Tibial artery (tissue), 4 donors: ENCODE measurements at regions not wholly inside any gene's neighbourhood (a gene's known extent, or its start where the extent isn't known, plus 50 kb on each side); places are given as distances from the start of the nearest gene placed in this dataset.

Experiments used
- DNase-seq, 2 donors: peaks; one replicate each; pipeline ENCODE4 v3.0.0-alpha.2; 2019
- H3K27ac ChIP-seq, 2 donors: fragments of 200-600 bp; sonication (generic) in 1 of 2; 1 replicate in 1 of 2; 2 replicates in 1 of 2; pipeline ENCODE4 v1.5.1; 2018 to 2019; ENCODE audit warnings: mild to moderate bottlenecking in 1 of 2
- H3K27me3 ChIP-seq, 2 donors: fragments of 200-600 bp; sonication (generic) in 1 of 2; one replicate each; pipeline versions ENCODE4 v1.5.1 to v1.6.0; 2016 to 2019
- H3K36me3 ChIP-seq, 3 donors: fragments of 200-600 bp; sonication (generic) in 2 of 3; one replicate each; pipeline ENCODE4 v1.5.1; 2016 to 2019; ENCODE audit warnings: mild to moderate bottlenecking in 2 of 3
- H3K4me1 ChIP-seq, 4 donors: fragments of 200-600 bp; sonication (generic) in 2 of 4; 1 replicate in 3 of 4; 2 replicates in 1 of 4; pipeline ENCODE4 v1.5.1; 2016 to 2019
- H3K4me3 ChIP-seq, 2 donors: fragments of 200-600 bp; sonication (generic) in 1 of 2; 1 replicate in 1 of 2; 2 replicates in 1 of 2; pipeline ENCODE4 v1.5.1; 2018 to 2019; ENCODE audit warnings: mild to moderate bottlenecking in 2 of 2
- H3K9me3 ChIP-seq, 3 donors: fragments of 200-600 bp; sonication (generic) in 1 of 3; one replicate each; pipeline ENCODE4 v1.5.1; 2016 to 2019
- CTCF ChIP-seq, 2 experiments: fragments of 200-600 bp in 1 of 2; fragments of 450-650 bp in 1 of 2; IDR thresholded peaks; one replicate each; pipeline ENCODE4 v1.5.1; 2017 to 2019; ENCODE audit warnings: antibody characterized with exemption in 2 of 2, mild to moderate bottlenecking in 1 of 2, moderate library complexity in 1 of 2
- intact Hi-C: fragments of 100-400 bp; cut with DNase I; formaldehyde crosslinking; loops from one replicate; pipeline ENCODE4 v1.15.0; 2023; ENCODE audit warnings: low total_unique reads

DNA sequence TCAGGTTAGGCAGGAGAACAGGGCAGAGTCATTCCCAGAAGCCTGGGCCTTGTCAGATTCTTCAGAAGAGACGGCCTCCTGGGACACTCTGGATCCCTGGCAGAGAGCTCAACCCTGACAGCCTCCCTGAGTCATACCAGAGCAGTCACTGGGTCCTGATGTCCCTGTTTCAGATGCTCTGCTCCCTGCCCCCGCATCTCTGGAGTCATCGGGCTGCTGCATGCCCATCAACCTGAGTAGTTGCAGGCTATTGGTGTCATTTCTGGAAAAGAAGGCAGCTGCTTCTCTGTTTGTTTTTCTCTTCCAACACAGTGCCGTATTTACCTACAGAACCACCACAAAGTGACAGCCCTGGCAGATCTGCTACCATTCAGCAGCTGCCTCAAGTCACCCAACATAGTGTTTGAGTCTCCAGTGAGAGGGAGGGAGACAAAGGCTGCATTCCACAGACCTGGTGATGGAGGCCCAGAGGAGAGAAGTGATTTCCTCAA is 145.1 kb downstream of the B3GNT2 start:
- no peaks in the 10 kb centered on the region for H3K27me3 ChIP-seq
- no peaks in the 10 kb centered on the region for H3K9me3 ChIP-seq
- no peaks in the 10 kb centered on the region for H3K4me1 ChIP-seq
- no peaks in the 10 kb centered on the region for H3K36me3 ChIP-seq
- intact Hi-C loops, result no loop called here
- DNase-seq, result no peak
- H3K4me3 ChIP-seq, result no peak overlapping the region
- H3K27ac ChIP-seq, result no peak overlapping the region
- no peak for TF ChIP-seq CTCF (IDR thresholded peaks at IDR 0.05)

DNA sequence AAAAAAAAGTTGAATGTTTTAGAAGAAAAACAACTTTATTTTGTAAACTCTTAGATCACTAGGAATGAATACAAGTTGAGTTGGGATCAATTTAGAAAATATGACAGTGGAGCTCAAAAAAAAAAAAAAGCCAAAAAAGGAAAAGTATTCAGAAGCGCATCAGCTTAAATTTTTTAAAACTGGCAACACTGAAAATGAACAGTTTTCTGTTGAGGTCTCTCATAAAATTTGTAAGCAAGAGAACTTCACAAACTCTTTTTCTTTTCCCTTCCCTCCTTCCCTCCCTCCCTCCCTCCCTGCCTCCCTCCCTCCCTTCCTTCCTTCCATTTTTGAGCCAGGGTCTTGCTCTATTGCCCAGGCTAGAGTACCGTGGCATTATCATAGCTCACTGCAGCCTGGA is 143.9 kb downstream of the B3GNT2 start:
- H3K4me3 ChIP-seq, result no peak overlapping the region
- H3K27me3 ChIP-seq, result no peaks in the 10 kb centered on the region
- no peak for TF ChIP-seq CTCF (IDR thresholded peaks at IDR 0.05)
- H3K36me3 ChIP-seq, result no peaks in the 10 kb centered on the region
- no peaks in the 10 kb centered on the region for H3K9me3 ChIP-seq
- H3K4me1 ChIP-seq, result no peaks in the 10 kb centered on the region
- no peak for DNase-seq
- H3K27ac ChIP-seq, result no peak overlapping the region
- intact Hi-C loops, result no loop called here

- Histone ChIP-seq H3K4me3 (no peak overlapping the region), H3K36me3 (no peaks in the 10 kb centered on the region), H3K4me1 (no peaks in the 10 kb centered on the region), H3K9me3 (no peaks in the 10 kb centered on the region), H3K27me3 (no peaks in the 10 kb centered on the region), H3K27ac (no peak overlapping the region)
- intact Hi-C loops, result no loop called here
- no peak for TF ChIP-seq CTCF (IDR thresholded peaks at IDR 0.05)
- DNase-seq, result no peak
Measured at GRCh38 chr2:62339413-62339812, 143.5 kb downstream of the B3GNT2 start.

- H3K4me3 ChIP-seq, result no peak overlapping the region
- H3K4me1 ChIP-seq, result no peaks in the 10 kb centered on the region
- no peaks in the 10 kb centered on the region for H3K36me3 ChIP-seq
- H3K9me3 ChIP-seq, result no peaks in the 10 kb centered on the region
- H3K27ac ChIP-seq, result no peak overlapping the region
- TF ChIP-seq CTCF (IDR thresholded peaks at IDR 0.05), result no peak
- H3K27me3 ChIP-seq, result no peaks in the 10 kb centered on the region
- DNase-seq, result no peak
- intact Hi-C loops, result no loop called here
Measured at GRCh38 chr2:62338111-62338510, 142.2 kb downstream of the B3GNT2 start.

GRCh38 chr2:62337403-62337802 is 141.5 kb downstream of the B3GNT2 start:
- no peak overlapping the region for H3K27ac ChIP-seq
- H3K9me3 ChIP-seq, result no peaks in the 10 kb centered on the region
- no peaks in the 10 kb centered on the region for H3K27me3 ChIP-seq
- no peak for TF ChIP-seq CTCF (IDR thresholded peaks at IDR 0.05)
- H3K4me3 ChIP-seq, result no peak overlapping the region
- H3K36me3 ChIP-seq, result no peaks in the 10 kb centered on the region
- intact Hi-C loops, result no loop called here
- H3K4me1 ChIP-seq, result no peaks in the 10 kb centered on the region
- DNase-seq, result no peak

GRCh38 chr2:62335612-62336011 is 139.7 kb downstream of the B3GNT2 start:
- Histone ChIP-seq H3K36me3 (no peaks in the 10 kb centered on the region), H3K9me3 (no peaks in the 10 kb centered on the region), H3K27me3 (no peaks in the 10 kb centered on the region), H3K4me1 (no peaks in the 10 kb centered on the region), H3K4me3 (no peak overlapping the region), H3K27ac (no peak overlapping the region)
- DNase-seq, result no peak
- TF ChIP-seq CTCF (IDR thresholded peaks at IDR 0.05), result no peak
- intact Hi-C loops, result no loop called here
